GM12878 (cell line): ENCODE measurements at regions not wholly inside any gene's neighbourhood (a gene's known extent, or its start where the extent isn't known, plus 50 kb on each side); places are given as distances from the start of the nearest gene placed in this dataset.

Experiments used
- ATAC-seq: fragments of 200-7000 bp; cut with Tn5 transposase; 3 replicates; pipeline ENCODE4 v1.9.1; 2020; ENCODE audit warnings: mild to moderate bottlenecking, moderate library complexity
- BruUV-seq: library from RNA; stranded (reverse); fragments of 400-500 nt; replicated peaks from 2 replicates; lab custom pipeline; 2021; lab: Mats Ljungman, UMichigan
- CTCF ChIA-PET: fragments of 300-600 bp; sonication (Branson Sonifier 250); formaldehyde crosslinking; extraction: SDS; loops from one replicate; lab custom pipeline; 2021; ENCODE audit warnings: inconsistent platforms; lab: Yijun Ruan, JAX
- POLR2A ChIA-PET: fragments of 350-600 bp; formaldehyde crosslinking; extraction: SDS; loops from one replicate; lab custom pipeline; 2021; ENCODE audit warnings: inconsistent platforms; lab: Charles Lee
- RAD21 ChIA-PET: fragments of 300-600 bp; sonication (Branson Sonifier 250); formaldehyde crosslinking; loops from one replicate; lab custom pipeline; 2023; ENCODE audit warnings: antibody characterized with exemption; ENCODE audit not compliant: unreplicated experiment; lab: Charles Lee
- SMC1A ChIA-PET: fragments of 300-600 bp; sonication (Branson Sonifier 250); formaldehyde crosslinking; loops from one replicate; lab custom pipeline; 2023; ENCODE audit not compliant: unreplicated experiment, uncharacterized antibody; lab: Charles Lee
- DNase-seq: peaks from one replicate; pipeline ENCODE4 v3.0.0-alpha.2; 2011; ENCODE audit warnings: low read depth, low spot score
- FAIRE-seq: peaks from 3 replicates; lab custom pipeline; 2011; peaks lifted over from hg19 to GRCh38; lab: Jason Lieb, UNC
- H2AFZ ChIP-seq: 2 replicates; pipeline ENCODE4 v1.6.0; 2011; ENCODE audit warnings: low read depth, low read length, control low read depth; ENCODE audit not compliant: control insufficient read depth
- H3K27ac ChIP-seq: 2 replicates; pipeline ENCODE4 v1.5.1; 2011; ENCODE audit warnings: control low read depth; ENCODE audit not compliant: control insufficient read depth, insufficient read depth
- H3K27me3 ChIP-seq, 2 experiments: replicated peaks in 1 of 2; 2 replicates each; pipeline versions ENCODE4 v1.6.0 to v1.6.1; 2011; ENCODE audit warnings: low read length in 1 of 2; ENCODE audit not compliant: control insufficient read depth in 2 of 2, insufficient read depth in 2 of 2
- H3K36me3 ChIP-seq, 2 experiments: 2 replicates each; pipeline ENCODE4 v1.5.1; 2011; ENCODE audit warnings: low read length in 1 of 2; ENCODE audit not compliant: control insufficient read depth in 2 of 2, insufficient read depth in 2 of 2
- H3K4me1 ChIP-seq: 2 replicates; pipeline ENCODE4 v1.6.1; 2011; ENCODE audit warnings: mild to moderate bottlenecking, low read length, moderate library complexity, mixed read lengths; ENCODE audit not compliant: control insufficient read depth, insufficient read depth
- H3K4me2 ChIP-seq: 2 replicates; pipeline ENCODE4 v1.6.0; 2011; ENCODE audit warnings: control low read depth; ENCODE audit not compliant: control insufficient read depth, insufficient read depth
- H3K4me3 ChIP-seq: fragments of 200-600 bp; sonication (generic); 2 replicates; pipeline ENCODE4 v1.5.1; 2016
- H3K79me2 ChIP-seq: 2 replicates; pipeline ENCODE4 v1.6.0; 2011; ENCODE audit warnings: low read length; ENCODE audit not compliant: control insufficient read depth, insufficient read depth
- H3K9ac ChIP-seq: 2 replicates; pipeline ENCODE4 v1.8.0; 2011; ENCODE audit warnings: low read length, control low read depth, mixed read lengths; ENCODE audit not compliant: control insufficient read depth, insufficient read depth
- H3K9me3 ChIP-seq: replicated peaks from 3 replicates; pipeline ENCODE4 v1.5.1; 2011; ENCODE audit warnings: mild to moderate bottlenecking, low read length; ENCODE audit not compliant: control insufficient read depth, insufficient read depth
- H4K20me1 ChIP-seq: 2 replicates; pipeline ENCODE4 v1.6.0; 2011; ENCODE audit not compliant: control insufficient read depth, insufficient read depth
- ESRRA ChIP-seq: IDR thresholded peaks from 2 replicates; pipeline ENCODE4 v1.6.1; 2012; ENCODE audit warnings: mild to moderate bottlenecking, low read length, improper control_type of control experiment
- HCFC1 ChIP-seq: fragments of 150-350 bp; IDR thresholded peaks from 2 replicates; pipeline ENCODE4 v1.6.1; 2014; ENCODE audit warnings: low read length
- NBN ChIP-seq: fragments of 450-650 bp; IDR thresholded peaks from 2 replicates; pipeline ENCODE4 v1.6.1; 2016
- RAD51 ChIP-seq: fragments of 450-650 bp; IDR thresholded peaks from 2 replicates; pipeline ENCODE4 v1.6.1; 2016; ENCODE audit warnings: moderate library complexity, mild to moderate bottlenecking, inconsistent platforms
- ZBED1 ChIP-seq: IDR thresholded peaks from 2 replicates; pipeline ENCODE4 v1.6.1; 2016; ENCODE audit warnings: borderline replicate concordance
- ZNF592 ChIP-seq: fragments of 450-650 bp; IDR thresholded peaks from 2 replicates; pipeline ENCODE4 v1.6.1; 2017; ENCODE audit warnings: mild to moderate bottlenecking, moderate library complexity
- WGBS: methylation state at CpG from one replicate; pipeline ENCODE4 v1.1.6; 2016; ENCODE audit warnings: low lambda C conversion rate; ENCODE audit not compliant: insufficient replicate concordance, insufficient coverage; ENCODE audit errors: missing lambda C conversion rate; 5-methylcytosine and 5-hydroxymethylcytosine counted together
- in situ Hi-C: fragments of 300-500 bp; cut with MboI; formaldehyde crosslinking; loops from 9 replicates; pipeline ENCODE4 v1.14.3; 2018; ENCODE audit warnings: mixed read lengths
- intact Hi-C: fragments of 100-400 bp; cut with micrococcal nuclease; formaldehyde crosslinking; loops from one replicate; pipeline ENCODE4 v1.14.2; 2022; ENCODE audit not compliant: unreplicated experiment

GRCh38 chr18:6561016-6561415 is 146.3 kb upstream of the L3MBTL4 start:
- Histone ChIP-seq H3K79me2 (no peaks in the 10 kb centered on the region), H4K20me1 (no peaks in the 10 kb centered on the region), H3K9ac (no peak overlapping the region), H3K4me1 (no peaks in the 10 kb centered on the region), H3K9me3 (no peaks in the 10 kb centered on the region), H2AFZ (no peak overlapping the region), H3K4me3 (no peak overlapping the region), H3K4me2 (no peak overlapping the region), H3K27ac (no peak overlapping the region), H3K27me3 (peaks cover 0 to 3% of the 10 kb centered on the region in 2 experiments; a peak in 3 of 4 replicates), H3K36me3 (no peaks in the 10 kb centered on the region)
- WGBS, result 44% methylated on average over 9 of the region's 9 CpGs
- CTCF ChIA-PET, result no interaction called here
- TF ChIP-seq RAD51, result no peak
- no peak for TF ChIP-seq ZBED1
- no peak for TF ChIP-seq ESRRA
- TF ChIP-seq NBN, result no peak
- no peak for TF ChIP-seq ZNF592
- no peak for TF ChIP-seq HCFC1
- intact Hi-C loops (no loop called here), in situ Hi-C loops (no loop called here)
- FAIRE-seq (no peak), ATAC-seq (no peak), DNase-seq (no peak)
- SMC1A ChIA-PET, result no interaction called here
- RAD21 ChIA-PET, result interaction anchor here (0.7 kb wide), 1 partner anchor 24 kb away, joined by 3 read pairs; no protein-coding TSS in a partner anchor
- BruUV-seq, result no TSS peak
- POLR2A ChIA-PET, result no interaction called here
